Neural progenitor cell (in vitro differentiated cells): ENCODE measurements at regions not wholly inside any gene's neighbourhood (a gene's known extent, or its start where the extent isn't known, plus 50 kb on each side); places are given as distances from the start of the nearest gene placed in this dataset.

Experiments
- DNase-seq: peaks from one replicate; pipeline ENCODE4 v3.0.0-alpha.2; 2016; ENCODE audit warnings: low spot score
- H2AFZ ChIP-seq: fragments of 200-600 bp; sonication (generic); replicated peaks from 2 replicates; pipeline ENCODE4 v1.6.1; 2016; ENCODE audit warnings: antibody characterized with exemption
- H3F3A ChIP-seq: fragments of 200-600 bp; sonication (generic); 2 replicates; pipeline ENCODE4 v1.6.1; 2016; ENCODE audit warnings: antibody characterized with exemption, low read depth
- H3K27ac ChIP-seq: fragments of 200-600 bp; sonication (generic); 2 replicates; pipeline ENCODE4 v1.5.1; 2016; ENCODE audit warnings: mild to moderate bottlenecking
- H3K27me3 ChIP-seq: fragments of 200-600 bp; sonication (generic); 2 replicates; pipeline ENCODE4 v1.6.1; 2016; ENCODE audit warnings: mild to moderate bottlenecking, moderate library complexity
- H3K36me3 ChIP-seq: fragments of 200-600 bp; sonication (generic); 2 replicates; pipeline ENCODE4 v1.5.1; 2016
- H3K4me1 ChIP-seq: fragments of 200-600 bp; sonication (generic); 2 replicates; pipeline ENCODE4 v1.6.1; 2016; ENCODE audit warnings: mixed run types
- H3K4me2 ChIP-seq: fragments of 200-600 bp; sonication (generic); 2 replicates; pipeline ENCODE4 v1.6.1; 2016
- H3K4me3 ChIP-seq: fragments of 200-600 bp; sonication (generic); 2 replicates; pipeline ENCODE4 v1.5.1; 2016
- H3K79me2 ChIP-seq: fragments of 200-600 bp; sonication (generic); 2 replicates; pipeline ENCODE4 v1.6.1; 2016; ENCODE audit warnings: low read depth
- H3K9ac ChIP-seq: fragments of 200-600 bp; sonication (generic); 2 replicates; pipeline ENCODE4 v1.6.1; 2016
- H3K9me3 ChIP-seq: fragments of 200-600 bp; sonication (generic); 2 replicates; pipeline ENCODE4 v1.5.1; 2016; ENCODE audit warnings: low read depth
- H4K20me1 ChIP-seq: fragments of 200-600 bp; sonication (generic); 2 replicates; pipeline ENCODE4 v1.6.1; 2016; ENCODE audit warnings: low read depth
- H3K27ac Mint-ChIP-seq: 3 replicates; pipeline ENCODE4 v1.8.0; 2021; ENCODE audit warnings: mixed read lengths
- H3K27me3 Mint-ChIP-seq: 2 replicates; pipeline ENCODE4 v1.8.0; 2022; ENCODE audit warnings: low read depth, mild to moderate bottlenecking, inconsistent platforms, moderate library complexity, mixed read lengths; ENCODE audit not compliant: insufficient read depth
- H3K36me3 Mint-ChIP-seq: 3 replicates; pipeline ENCODE4 v1.8.0; 2021; ENCODE audit warnings: mixed read lengths
- H3K4me1 Mint-ChIP-seq: 3 replicates; pipeline ENCODE4 v1.8.0; 2021; ENCODE audit warnings: mixed read lengths
- H3K4me3 Mint-ChIP-seq: 3 replicates; pipeline ENCODE4 v1.8.0; 2021; ENCODE audit warnings: mild to moderate bottlenecking, moderate library complexity, mixed read lengths
- H3K9me3 Mint-ChIP-seq: 3 replicates; pipeline ENCODE4 v1.8.0; 2020; ENCODE audit warnings: mixed read lengths
- CTCF ChIP-seq: fragments of 200-600 bp; sonication (generic); IDR thresholded peaks from 2 replicates; pipeline ENCODE4 v1.5.1; 2017; ENCODE audit warnings: antibody characterized with exemption, mild to moderate bottlenecking
- EZH2 ChIP-seq: fragments of 200-600 bp; sonication (generic); IDR thresholded peaks from 2 replicates; pipeline ENCODE4 v1.6.1; 2017; ENCODE audit warnings: antibody characterized with exemption, mild to moderate bottlenecking, moderate library complexity
- EZH2phosphoT487 ChIP-seq: fragments of 200-600 bp; sonication (generic); IDR thresholded peaks from 2 replicates; pipeline ENCODE4 v1.6.1; 2017; ENCODE audit warnings: antibody characterized with exemption

- no peaks in the 10 kb centered on the region for H3K27me3 ChIP-seq
- H3K27me3 Mint-ChIP-seq = peaks cover 9% of the 10 kb centered on the region
- H3K36me3 Mint-ChIP-seq = no peaks in the 10 kb centered on the region
- no peak overlapping the region for H3K9ac ChIP-seq
- peaks cover 54% of the 10 kb centered on the region for H3K4me1 Mint-ChIP-seq
- no peaks in the 10 kb centered on the region for H3F3A ChIP-seq
- H3K4me1 ChIP-seq = peaks cover 17% of the 10 kb centered on the region
- H3K9me3 Mint-ChIP-seq = no peaks in the 10 kb centered on the region
- no peak overlapping the region for H3K4me2 ChIP-seq
- H3K27ac ChIP-seq = no peak overlapping the region
- no peaks in the 10 kb centered on the region for H3K79me2 ChIP-seq
- no peaks in the 10 kb centered on the region for H3K36me3 ChIP-seq
- no peaks in the 10 kb centered on the region for H3K9me3 ChIP-seq
- DNase-seq = peak; percentile 37
- H2AFZ ChIP-seq = no peak overlapping the region
- H3K27ac Mint-ChIP-seq = no peak overlapping the region
- TF ChIP-seq CTCF = no peak
- TF ChIP-seq EZH2phosphoT487 = no peak
- no peak for TF ChIP-seq EZH2
- no peak overlapping the region for H3K4me3 Mint-ChIP-seq
- peaks cover 3% of the 10 kb centered on the region for H4K20me1 ChIP-seq
- no peak overlapping the region for H3K4me3 ChIP-seq
Measured at GRCh38 chr15:62509395-62509958, 344.4 kb upstream of the C2CD4B start.

- Histone ChIP-seq H3K9ac (no peak overlapping the region), H4K20me1 (peaks cover 3% of the 10 kb centered on the region), H3K79me2 (no peaks in the 10 kb centered on the region), H2AFZ (no peak overlapping the region), H3K4me1 (peaks cover 17% of the 10 kb centered on the region), H3K4me2 (no peak overlapping the region), H3K9me3 (no peaks in the 10 kb centered on the region), H3K27ac (no peak overlapping the region), H3F3A (no peaks in the 10 kb centered on the region), H3K36me3 (no peaks in the 10 kb centered on the region), H3K27me3 (no peaks in the 10 kb centered on the region), H3K4me3 (no peak overlapping the region)
- Mint-ChIP-seq H3K27ac (no peak overlapping the region), H3K4me1 (peaks cover 45% of the 10 kb centered on the region), H3K27me3 (peaks cover 7% of the 10 kb centered on the region), H3K4me3 (no peak overlapping the region), H3K36me3 (no peaks in the 10 kb centered on the region), H3K9me3 (no peaks in the 10 kb centered on the region)
- DNase-seq = no peak
- TF ChIP-seq EZH2phosphoT487 = no peak
- no peak for TF ChIP-seq CTCF
Measured at GRCh38 chr15:62510791-62511190, 345.7 kb upstream of the C2CD4B start.

- Histone ChIP-seq H3K36me3 (no peaks in the 10 kb centered on the region), H3K4me1 (peaks cover 4% of the 10 kb centered on the region), H3K9me3 (no peaks in the 10 kb centered on the region), H3F3A (no peaks in the 10 kb centered on the region), H3K27ac (no peak overlapping the region), H4K20me1 (no peaks in the 10 kb centered on the region), H3K4me3 (no peak overlapping the region), H3K79me2 (no peaks in the 10 kb centered on the region), H3K9ac (no peak overlapping the region), H3K4me2 (no peak overlapping the region), H3K27me3 (no peaks in the 10 kb centered on the region), H2AFZ (no peak overlapping the region)
- H3K27ac Mint-ChIP-seq = no peak overlapping the region
- H3K4me3 Mint-ChIP-seq = no peak overlapping the region
- H3K4me1 Mint-ChIP-seq = peaks cover 24% of the 10 kb centered on the region
- peaks cover 9% of the 10 kb centered on the region for H3K27me3 Mint-ChIP-seq
- TF ChIP-seq EZH2 = no peak
- TF ChIP-seq EZH2phosphoT487 = no peak
- TF ChIP-seq CTCF = no peak
- no peaks in the 10 kb centered on the region for H3K36me3 Mint-ChIP-seq
- H3K9me3 Mint-ChIP-seq = no peaks in the 10 kb centered on the region
- DNase-seq = no peak
Measured at GRCh38 chr15:62512904-62513303, 347.8 kb upstream of the C2CD4B start.
